OCI-LY7 (cell line): ENCODE measurements at regions not wholly inside any gene's neighbourhood (a gene's known extent, or its start where the extent isn't known, plus 50 kb on each side); places are given as distances from the start of the nearest gene placed in this dataset.

Experiments
- BruUV-seq: library from RNA; stranded (reverse); fragments of 400-500 nt; replicated peaks from 2 replicates; lab custom pipeline; 2021; lab: Mats Ljungman, UMichigan
- CTCF ChIA-PET: fragments of 300-600 bp; sonication (Branson Sonifier 250); formaldehyde crosslinking; loops from one replicate; lab custom pipeline; 2022; ENCODE audit warnings: antibody characterized with exemption; ENCODE audit not compliant: unreplicated experiment; lab: Charles Lee
- POLR2A ChIA-PET: fragments of 300-600 bp; sonication (Branson Sonifier 250); formaldehyde crosslinking; loops from one replicate; lab custom pipeline; 2022; ENCODE audit warnings: antibody characterized with exemption; lab: Charles Lee
- DNase-seq: peaks from one replicate; pipeline ENCODE4 v3.0.0-alpha.2; 2015; ENCODE audit warnings: low spot score
- H2AFZ ChIP-seq: fragments of 200-600 bp; sonication (generic), shearing (Covaris generic); 2 replicates; pipeline ENCODE4 v1.6.1; 2014; ENCODE audit warnings: mild to moderate bottlenecking, antibody characterized with exemption, low read length, moderate library complexity
- H3K27ac ChIP-seq: fragments of 200-600 bp; sonication (generic); 2 replicates; pipeline ENCODE4 v1.5.1; 2014; ENCODE audit warnings: mixed run types, low read depth, mild to moderate bottlenecking, moderate library complexity, low read length, inconsistent platforms; ENCODE audit not compliant: poor library complexity, severe bottlenecking
- H3K36me3 ChIP-seq: fragments of 200-600 bp; sonication (generic); 2 replicates; pipeline ENCODE4 v1.6.1; 2014; ENCODE audit warnings: mild to moderate bottlenecking, antibody characterized with exemption, low read length, moderate library complexity, mixed read lengths; ENCODE audit not compliant: insufficient read depth
- H3K4me1 ChIP-seq: fragments of 200-600 bp; sonication (generic); 2 replicates; pipeline ENCODE4 v1.5.1; 2014; ENCODE audit warnings: mild to moderate bottlenecking, low read length; ENCODE audit not compliant: insufficient read depth, poor library complexity, severe bottlenecking
- H3K4me2 ChIP-seq: fragments of 200-600 bp; sonication (generic); 2 replicates; pipeline ENCODE4 v1.6.1; 2014; ENCODE audit warnings: mild to moderate bottlenecking, low read length
- H3K4me3 ChIP-seq: fragments of 200-600 bp; sonication (generic); 2 replicates; pipeline ENCODE4 v1.5.1; 2014; ENCODE audit warnings: mild to moderate bottlenecking, low read depth, low read length; ENCODE audit not compliant: poor library complexity, severe bottlenecking
- H3K79me2 ChIP-seq: fragments of 200-600 bp; sonication (generic); 2 replicates; pipeline ENCODE4 v1.6.1; 2016; ENCODE audit warnings: low read depth, mild to moderate bottlenecking, low read length, moderate library complexity, mixed read lengths; ENCODE audit not compliant: insufficient read depth
- H3K9me2 ChIP-seq: fragments of 200-600 bp; sonication (generic); 2 replicates; pipeline ENCODE4 v1.6.1; 2016; ENCODE audit warnings: mild to moderate bottlenecking, low read length, mixed read lengths; ENCODE audit not compliant: insufficient read depth
- H3K9me3 ChIP-seq: fragments of 200-600 bp; sonication (generic); 2 replicates; pipeline ENCODE4 v1.6.1; 2014; ENCODE audit warnings: mild to moderate bottlenecking, mixed run types, low read length, mixed read lengths
- H4K20me1 ChIP-seq: fragments of 200-600 bp; sonication (generic); 2 replicates; pipeline ENCODE4 v1.6.1; 2014; ENCODE audit warnings: mild to moderate bottlenecking, antibody characterized with exemption, low read length, moderate library complexity, mixed read lengths; ENCODE audit not compliant: insufficient read depth
- EZH2phosphoT487 ChIP-seq: fragments of 200-600 bp; sonication (generic); IDR thresholded peaks from 2 replicates; pipeline ENCODE4 v1.6.1; 2018; ENCODE audit warnings: low read depth, borderline replicate concordance, mild to moderate bottlenecking, mixed run types, antibody characterized with exemption, low read length, moderate library complexity, mixed read lengths
- intact Hi-C: fragments of 100-400 bp; cut with micrococcal nuclease; formaldehyde crosslinking; loops from one replicate; pipeline ENCODE4 v1.10.0; 2022; ENCODE audit not compliant: unreplicated experiment
- TF ChIP-seq, protein P1 (sequence below): fragments of 200-600 bp; sonication (generic); conservative IDR thresholded peaks from 2 replicates; pipeline ENCODE4 v1.5.1; 2014; ENCODE audit warnings: mild to moderate bottlenecking, antibody characterized with exemption, low read length, moderate library complexity, mixed read lengths

DNA sequence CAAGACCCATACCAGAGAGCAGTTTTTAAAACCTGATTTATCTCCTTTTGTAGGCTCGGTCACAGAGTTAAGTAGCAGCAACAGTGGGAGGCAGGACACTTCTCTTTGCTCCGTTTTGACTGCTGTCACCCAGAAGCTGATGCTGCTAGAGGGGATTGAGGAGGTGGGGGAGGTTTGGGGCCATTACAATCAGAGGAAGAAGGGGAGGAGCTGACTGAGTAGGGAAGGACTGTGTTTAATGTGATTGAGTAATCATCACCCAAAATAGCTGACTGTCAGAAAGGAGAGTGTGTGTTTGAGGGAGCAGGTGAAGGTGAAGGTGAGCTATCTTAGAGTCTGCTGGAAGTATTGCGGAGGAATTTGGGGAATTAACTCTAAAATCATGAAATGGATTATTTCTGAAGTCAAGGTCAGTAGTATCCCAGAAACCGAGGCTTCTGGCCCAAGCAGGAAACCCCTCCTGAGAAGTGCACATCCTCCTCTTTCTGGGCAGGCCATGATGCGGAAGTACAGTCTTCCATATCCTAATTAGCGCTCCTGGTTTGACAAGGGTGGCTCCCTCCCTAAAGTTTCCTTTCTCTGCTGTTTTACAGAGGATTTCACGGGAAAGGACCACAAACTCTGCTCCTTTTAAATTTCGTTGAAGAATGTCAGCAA lies 214.9 kb downstream of the PLK2 start:
- no peak overlapping the region for H3K4me3 ChIP-seq
- intact Hi-C loops: no loop called here
- POLR2A ChIA-PET: no interaction called here
- CTCF ChIA-PET: no interaction called here
- H3K27ac ChIP-seq: no peak overlapping the region
- no peaks in the 10 kb centered on the region for H3K36me3 ChIP-seq
- H3K9me2 ChIP-seq: no peaks in the 10 kb centered on the region
- no TSS peak for BruUV-seq
- H3K4me1 ChIP-seq: no peaks in the 10 kb centered on the region
- no peak overlapping the region for H2AFZ ChIP-seq
- H3K9me3 ChIP-seq: no peaks in the 10 kb centered on the region
- H3K4me2 ChIP-seq: no peak overlapping the region
- DNase-seq: no peak
- H4K20me1 ChIP-seq: no peaks in the 10 kb centered on the region
- no peaks in the 10 kb centered on the region for H3K79me2 ChIP-seq
- TF ChIP-seq, protein P1, sequence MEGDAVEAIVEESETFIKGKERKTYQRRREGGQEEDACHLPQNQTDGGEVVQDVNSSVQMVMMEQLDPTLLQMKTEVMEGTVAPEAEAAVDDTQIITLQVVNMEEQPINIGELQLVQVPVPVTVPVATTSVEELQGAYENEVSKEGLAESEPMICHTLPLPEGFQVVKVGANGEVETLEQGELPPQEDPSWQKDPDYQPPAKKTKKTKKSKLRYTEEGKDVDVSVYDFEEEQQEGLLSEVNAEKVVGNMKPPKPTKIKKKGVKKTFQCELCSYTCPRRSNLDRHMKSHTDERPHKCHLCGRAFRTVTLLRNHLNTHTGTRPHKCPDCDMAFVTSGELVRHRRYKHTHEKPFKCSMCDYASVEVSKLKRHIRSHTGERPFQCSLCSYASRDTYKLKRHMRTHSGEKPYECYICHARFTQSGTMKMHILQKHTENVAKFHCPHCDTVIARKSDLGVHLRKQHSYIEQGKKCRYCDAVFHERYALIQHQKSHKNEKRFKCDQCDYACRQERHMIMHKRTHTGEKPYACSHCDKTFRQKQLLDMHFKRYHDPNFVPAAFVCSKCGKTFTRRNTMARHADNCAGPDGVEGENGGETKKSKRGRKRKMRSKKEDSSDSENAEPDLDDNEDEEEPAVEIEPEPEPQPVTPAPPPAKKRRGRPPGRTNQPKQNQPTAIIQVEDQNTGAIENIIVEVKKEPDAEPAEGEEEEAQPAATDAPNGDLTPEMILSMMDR: no peak
- no peak for TF ChIP-seq EZH2phosphoT487

GRCh38 chr5:58241389-58241788 lies 218.5 kb downstream of the PLK2 start:
- H3K4me3 ChIP-seq: no peak overlapping the region
- CTCF ChIA-PET: no interaction called here
- H3K27ac ChIP-seq: no peak overlapping the region
- H3K79me2 ChIP-seq: no peaks in the 10 kb centered on the region
- no peaks in the 10 kb centered on the region for H3K4me1 ChIP-seq
- H3K4me2 ChIP-seq: no peak overlapping the region
- POLR2A ChIA-PET: no interaction called here
- H2AFZ ChIP-seq: no peak overlapping the region
- no peaks in the 10 kb centered on the region for H3K9me3 ChIP-seq
- no peaks in the 10 kb centered on the region for H3K36me3 ChIP-seq
- intact Hi-C loops: no loop called here
- BruUV-seq: no TSS peak
- TF ChIP-seq, protein P1: no peak
- TF ChIP-seq EZH2phosphoT487: no peak
- H3K9me2 ChIP-seq: no peaks in the 10 kb centered on the region
- no peak for DNase-seq
- no peaks in the 10 kb centered on the region for H4K20me1 ChIP-seq

DNA sequence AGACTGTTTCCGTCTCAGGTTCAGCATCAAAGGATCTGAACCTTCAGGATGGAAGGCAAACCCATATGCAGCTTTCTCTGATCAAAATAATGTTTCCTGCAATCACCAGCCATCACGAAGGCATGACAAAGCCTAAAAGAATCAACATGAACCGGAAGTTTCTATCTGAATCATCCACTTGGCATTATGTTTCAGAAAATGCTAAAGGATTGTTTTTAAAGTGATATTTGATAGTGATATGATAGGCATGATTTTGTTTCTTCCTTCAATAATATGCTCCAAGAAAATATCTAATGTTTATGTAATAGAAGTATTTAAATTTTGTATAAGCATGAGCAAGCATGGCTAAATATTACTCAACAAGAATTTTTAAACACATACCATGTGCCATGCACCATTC lies 219.6 kb downstream of the PLK2 start:
- POLR2A ChIA-PET: no interaction called here
- no peak overlapping the region for H3K4me2 ChIP-seq

More for the DNA sequence above, 219.6 kb downstream of the PLK2 start:
- no peak overlapping the region for H3K27ac ChIP-seq
- no peaks in the 10 kb centered on the region for H3K4me1 ChIP-seq
- H3K36me3 ChIP-seq: no peaks in the 10 kb centered on the region
- intact Hi-C loops: no loop called here
- TF ChIP-seq EZH2phosphoT487: no peak
- TF ChIP-seq, protein P1: no peak
- DNase-seq: no peak
- H3K4me3 ChIP-seq: no peak overlapping the region
- CTCF ChIA-PET: no interaction called here
- H3K9me2 ChIP-seq: no peaks in the 10 kb centered on the region
- H3K9me3 ChIP-seq: no peaks in the 10 kb centered on the region
- H4K20me1 ChIP-seq: no peaks in the 10 kb centered on the region
- no peak overlapping the region for H2AFZ ChIP-seq
- BruUV-seq: no TSS peak
- no peaks in the 10 kb centered on the region for H3K79me2 ChIP-seq
